Bronchial epithelial cell (primary cell): ENCODE measurements at regions not wholly inside any gene's neighbourhood (a gene's known extent, or its start where the extent isn't known, plus 50 kb on each side); places are given as distances from the start of the nearest gene placed in this dataset.

Experiments
- DNase-seq: peaks from one replicate; pipeline ENCODE4 v3.0.0-alpha.2; 2010; ENCODE audit warnings: low read depth
- FAIRE-seq: peaks from 2 replicates; lab custom pipeline; 2011; peaks lifted over from hg19 to GRCh38; lab: Jason Lieb, UNC
- H3K27me3 ChIP-seq: 2 replicates; pipeline ENCODE4 v1.5.1; 2011; ENCODE audit warnings: low read length; ENCODE audit not compliant: control insufficient read depth, insufficient read depth
- H3K36me3 ChIP-seq: 2 replicates; pipeline ENCODE4 v1.5.1; 2011; ENCODE audit warnings: low read length; ENCODE audit not compliant: control insufficient read depth, insufficient read depth
- H3K4me3 ChIP-seq: 2 replicates; pipeline ENCODE4 v1.5.1; 2011; ENCODE audit warnings: mild to moderate bottlenecking, low read depth, low read length, control low read depth
- CTCF ChIP-seq: IDR thresholded peaks from 2 replicates; pipeline ENCODE4 v1.5.1; 2011; ENCODE audit warnings: mild to moderate bottlenecking, moderate library complexity, low read length, control low read depth, inconsistent platforms; ENCODE audit not compliant: insufficient read depth, severe bottlenecking

GRCh38 chr12:89786177-89786810 is 77.7 kb upstream of the ATP2B1 start:
- DNase-seq (no peak), FAIRE-seq (no peak)
- Histone ChIP-seq H3K4me3 (no peak overlapping the region), H3K36me3 (no peaks in the 10 kb centered on the region), H3K27me3 (no peaks in the 10 kb centered on the region)
- no peak for TF ChIP-seq CTCF

- H3K27me3 ChIP-seq = no peaks in the 10 kb centered on the region
- no peak for TF ChIP-seq CTCF
- no peak for DNase-seq
- no peaks in the 10 kb centered on the region for H3K36me3 ChIP-seq
- peak; percentile 81 for FAIRE-seq
- H3K4me3 ChIP-seq = no peak overlapping the region
Observed at GRCh38 chr12:89783359-89784060, 74.9 kb upstream of the ATP2B1 start.

- H3K36me3 ChIP-seq = no peaks in the 10 kb centered on the region
- no peaks in the 10 kb centered on the region for H3K27me3 ChIP-seq
- no peak overlapping the region for H3K4me3 ChIP-seq
- FAIRE-seq (no peak), DNase-seq (peak; percentile 59)
- TF ChIP-seq CTCF = no peak
Observed at GRCh38 chr12:89782807-89783206, 74.2 kb upstream of the ATP2B1 start.

GRCh38 chr12:89781946-89782550 is 73.4 kb upstream of the ATP2B1 start:
- H3K4me3 ChIP-seq = no peak overlapping the region
- no peaks in the 10 kb centered on the region for H3K36me3 ChIP-seq
- no peak for TF ChIP-seq CTCF
- H3K27me3 ChIP-seq = no peaks in the 10 kb centered on the region
- DNase-seq = no peak
- FAIRE-seq = no peak

- H3K27me3 ChIP-seq = no peaks in the 10 kb centered on the region
- FAIRE-seq (no peak), DNase-seq (no peak)
- H3K4me3 ChIP-seq = no peak overlapping the region
- TF ChIP-seq CTCF = no peak
- H3K36me3 ChIP-seq = no peaks in the 10 kb centered on the region
Observed at GRCh38 chr12:89781156-89781555, 72.5 kb upstream of the ATP2B1 start.
